ENCODE measurements at regions not wholly inside any gene's neighbourhood (a gene's known extent, or its start where the extent isn't known, plus 50 kb on each side); places are given as distances from the start of the nearest gene placed in this dataset.

- no peaks in the 10 kb centered on the region for H3K36me3 ChIP-seq (ENCODE audit: control insufficient read depth, insufficient read depth, low read length)
- no peak overlapping the region for H3K4me3 ChIP-seq (ENCODE audit: low read depth in 2 of 2, low read length in 2 of 2)
- CTCF ChIA-PET: no interaction called here
- ATAC-seq (no peak), DNase-seq (ENCODE audit: low read depth, low spot score) (no peak)
- H3K4me1 ChIP-seq (ENCODE audit: control insufficient read depth, insufficient read depth, low read length): no peaks in the 10 kb centered on the region
- no peak for TF ChIP-seq CTCF (IDR thresholded peaks at IDR 0.05)
- no peak for TF ChIP-seq POLR2AphosphoS5 (IDR thresholded peaks at IDR 0.05; ENCODE audit: low read depth, low read length)
- TF ChIP-seq REST (IDR thresholded peaks at IDR 0.05; ENCODE audit: insufficient read depth in 1 of 2, low read depth in 2 of 2, low read length in 1 of 2): no peak
- BruUV-seq (replicated peaks): no TSS peak
- no peaks in the 10 kb centered on the region for H3K9me3 ChIP-seq (ENCODE audit: control insufficient read depth, insufficient read depth, low read depth, low read length)
- POLR2A ChIA-PET: no interaction called here
- no peaks in the 10 kb centered on the region for H3K27me3 ChIP-seq (ENCODE audit: control insufficient read depth, insufficient read depth, low read length)
- intact Hi-C loops (cut with micrococcal nuclease; ENCODE audit: unreplicated experiment) (no loop called here), in situ Hi-C loops (cut with HindIII; ENCODE audit: low pct_unique_long_range_greater_than_20kb, low sequenced_read_pairs) (no loop called here)
- H3K27ac ChIP-seq (ENCODE audit: low read length): no peak overlapping the region
These were observed 618.2 kb downstream of the TBC1D22A start for GRCh38 chr22:47380692-47381091.

DNA sequence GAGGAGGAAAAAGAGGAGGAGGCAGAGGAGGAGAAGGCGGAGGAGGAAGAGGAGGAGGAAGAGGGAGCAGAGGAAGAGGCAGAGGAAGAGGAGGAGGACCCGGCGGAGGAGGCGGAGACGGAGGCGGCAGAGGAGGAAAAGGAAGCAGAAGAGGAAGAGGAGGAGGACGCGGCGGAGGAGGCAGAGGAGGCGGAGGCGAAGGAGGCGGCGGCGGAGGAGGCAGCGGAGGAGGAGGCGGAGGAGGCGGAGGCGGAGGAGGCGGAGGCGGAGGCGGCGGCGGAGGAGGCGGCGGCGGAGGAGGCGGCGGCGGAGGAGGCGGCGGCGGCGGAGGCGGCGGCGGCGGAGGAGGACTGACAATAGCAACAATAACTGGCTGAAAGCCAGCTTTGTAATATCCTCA, 616.6 kb downstream of the TBC1D22A start:
- intact Hi-C loops (cut with micrococcal nuclease; ENCODE audit: unreplicated experiment) (no loop called here), in situ Hi-C loops (cut with HindIII; ENCODE audit: low pct_unique_long_range_greater_than_20kb, low sequenced_read_pairs) (no loop called here)
- H3K4me3 ChIP-seq (ENCODE audit: low read depth in 2 of 2, low read length in 2 of 2): no peak overlapping the region
- no peaks in the 10 kb centered on the region for H3K27me3 ChIP-seq (ENCODE audit: control insufficient read depth, insufficient read depth, low read length)
- TF ChIP-seq REST (IDR thresholded peaks at IDR 0.05; ENCODE audit: insufficient read depth in 1 of 2, low read depth in 2 of 2, low read length in 1 of 2) (no peak), CTCF (IDR thresholded peaks at IDR 0.05) (no peak), POLR2AphosphoS5 (IDR thresholded peaks at IDR 0.05; ENCODE audit: low read depth, low read length) (no peak), SIN3A (IDR thresholded peaks at IDR 0.05; ENCODE audit: borderline replicate concordance, insufficient read depth, low read depth, low read length) (no peak), TCF7L2 (IDR thresholded peaks at IDR 0.05; ENCODE audit: low read depth, low read length) (no peak)
- ATAC-seq (no peak), DNase-seq (ENCODE audit: low read depth, low spot score) (no peak)
- no TSS peak for BruUV-seq (replicated peaks)
- ChIA-PET CTCF (no interaction called here), POLR2A (no interaction called here)
- no peak overlapping the region for H3K27ac ChIP-seq (ENCODE audit: low read length)
- H3K4me1 ChIP-seq (ENCODE audit: control insufficient read depth, insufficient read depth, low read length): no peaks in the 10 kb centered on the region
- H3K9me3 ChIP-seq (ENCODE audit: control insufficient read depth, insufficient read depth, low read depth, low read length): no peaks in the 10 kb centered on the region
- H3K36me3 ChIP-seq (ENCODE audit: control insufficient read depth, insufficient read depth, low read length): no peaks in the 10 kb centered on the region

All from Panc1 (cell line).